ENCODE measurements at regions not wholly inside any gene's neighbourhood (a gene's known extent, or its start where the extent isn't known, plus 50 kb on each side); places are given as distances from the start of the nearest gene placed in this dataset.
"Not testable (repeated sequence)": the region's sequence is repeated elsewhere in the genome, so short reads cannot be mapped to it uniquely, and the experiment has no call there.

DNA sequence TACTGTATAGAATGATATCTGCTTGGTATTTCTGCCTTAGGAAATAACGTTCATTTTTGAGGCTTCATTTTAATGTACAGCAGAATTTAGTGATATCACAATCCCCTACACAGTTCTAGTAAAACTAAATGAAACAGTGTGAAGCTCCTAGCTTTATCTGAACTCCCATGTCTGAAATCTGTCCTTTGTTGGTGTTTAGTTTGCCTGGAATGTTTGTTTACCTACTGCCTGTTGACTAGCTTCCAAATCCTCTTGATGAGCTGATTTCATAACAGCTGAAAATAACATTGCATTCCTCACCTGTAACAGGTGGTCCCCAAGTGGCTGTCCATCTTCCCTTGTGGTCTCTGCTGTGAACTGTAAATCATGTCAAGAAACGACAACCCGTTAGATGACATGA lies 629.1 kb downstream of the TTLL7 start:
- not testable (repeated sequence) for TF ChIP-seq CTCF (IDR thresholded peaks at IDR 0.05 in 4 of 5, conservative IDR thresholded peaks at IDR 0.05 in 1 of 5); POLR2A (IDR thresholded peaks at IDR 0.05)

Data from gastrocnemius medialis (tissue), 4 donors.